HG03060 (cell line): ENCODE measurements at regions not wholly inside any gene's neighbourhood (a gene's known extent, or its start where the extent isn't known, plus 50 kb on each side); places are given as distances from the start of the nearest gene placed in this dataset.
"Not testable (repeated sequence)": the region's sequence is repeated elsewhere in the genome, so short reads cannot be mapped to it uniquely, and the experiment has no call there.

Source experiments
- ATAC-seq: cut with Tn5 transposase; IDR thresholded peaks from one replicate; pipeline ENCODE4 v1.9.1; 2021; ENCODE audit warnings: low read depth, moderate number of reproducible peaks; ENCODE audit not compliant: unreplicated experiment

DNA sequence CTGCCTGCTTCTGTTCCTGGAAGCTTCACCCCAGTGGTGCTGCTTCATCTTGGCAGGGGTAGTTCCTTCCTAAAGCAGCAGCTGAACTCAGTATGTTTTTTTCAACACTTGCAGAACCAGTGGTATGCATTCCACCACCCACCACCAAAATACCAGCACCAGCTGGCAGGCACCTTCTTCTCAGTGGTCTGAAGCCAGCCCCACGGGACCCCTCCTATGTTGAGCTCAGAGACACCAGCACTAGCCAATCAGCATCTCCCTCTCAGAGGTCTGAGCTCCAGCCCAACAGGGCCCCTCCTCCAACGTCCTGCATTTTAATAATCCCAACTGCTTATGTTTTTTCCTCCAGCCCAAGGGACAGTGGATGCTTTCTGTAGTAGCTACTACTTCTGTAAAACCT is 299.6 kb upstream of the CCL2 start:
- ATAC-seq: no peak

DNA sequence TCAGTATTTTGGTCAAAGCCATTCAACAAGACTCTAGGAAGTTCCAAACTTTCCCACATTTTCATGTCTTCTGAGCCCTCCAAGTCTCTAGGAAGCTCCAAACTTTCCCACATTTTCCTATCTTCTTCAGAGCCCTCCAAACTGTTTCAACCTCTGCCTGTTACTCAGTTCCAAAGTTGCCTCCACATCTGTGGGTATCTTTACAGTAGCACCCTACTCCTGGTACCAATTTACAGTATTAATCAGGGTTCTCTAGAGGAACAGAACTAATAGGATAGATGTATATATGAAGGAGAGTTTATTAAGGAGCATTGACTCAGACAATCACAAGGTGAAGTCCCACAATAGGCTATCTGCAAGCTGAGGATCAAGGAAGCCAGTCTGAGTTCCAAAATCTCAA is 296.0 kb upstream of the CCL2 start:
- ATAC-seq: not testable (repeated sequence)

DNA sequence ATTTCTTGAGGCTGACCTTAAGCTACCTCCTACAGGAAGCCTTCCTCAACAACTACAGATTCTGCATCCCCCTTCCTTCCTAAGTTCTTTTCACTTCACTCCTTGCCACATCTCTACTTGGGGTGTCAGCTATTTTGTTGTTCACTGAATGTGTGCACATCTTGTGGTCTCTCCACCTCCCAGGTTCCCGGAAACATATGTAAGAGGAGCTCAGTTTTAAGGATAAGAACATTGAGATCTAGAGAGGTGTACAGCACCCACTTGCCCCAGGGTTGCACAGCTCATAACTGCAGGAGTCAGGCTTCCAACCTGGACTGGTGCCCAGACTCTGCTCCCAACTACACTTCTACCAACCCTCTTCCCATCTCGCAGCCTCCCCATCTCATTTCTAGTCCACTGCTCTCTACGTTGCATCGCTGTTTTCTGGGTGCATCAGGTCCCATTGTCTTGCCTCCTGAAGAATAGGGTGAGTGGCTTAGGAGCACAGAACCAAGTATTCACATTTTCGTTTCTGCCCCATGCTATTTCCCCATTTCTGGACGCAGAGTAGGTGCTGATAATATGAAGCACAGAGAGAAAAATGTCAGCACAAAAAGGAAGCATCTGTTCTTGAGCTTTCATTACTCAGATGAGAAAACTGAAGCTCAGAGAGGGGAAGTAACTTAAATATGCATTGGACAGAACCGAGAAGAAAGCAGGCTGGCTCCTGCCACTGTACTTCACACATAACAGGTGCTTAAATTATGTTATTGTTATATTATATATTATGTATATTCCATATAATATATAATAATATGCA is 292.0 kb upstream of the CCL2 start:
- no peak for ATAC-seq

DNA sequence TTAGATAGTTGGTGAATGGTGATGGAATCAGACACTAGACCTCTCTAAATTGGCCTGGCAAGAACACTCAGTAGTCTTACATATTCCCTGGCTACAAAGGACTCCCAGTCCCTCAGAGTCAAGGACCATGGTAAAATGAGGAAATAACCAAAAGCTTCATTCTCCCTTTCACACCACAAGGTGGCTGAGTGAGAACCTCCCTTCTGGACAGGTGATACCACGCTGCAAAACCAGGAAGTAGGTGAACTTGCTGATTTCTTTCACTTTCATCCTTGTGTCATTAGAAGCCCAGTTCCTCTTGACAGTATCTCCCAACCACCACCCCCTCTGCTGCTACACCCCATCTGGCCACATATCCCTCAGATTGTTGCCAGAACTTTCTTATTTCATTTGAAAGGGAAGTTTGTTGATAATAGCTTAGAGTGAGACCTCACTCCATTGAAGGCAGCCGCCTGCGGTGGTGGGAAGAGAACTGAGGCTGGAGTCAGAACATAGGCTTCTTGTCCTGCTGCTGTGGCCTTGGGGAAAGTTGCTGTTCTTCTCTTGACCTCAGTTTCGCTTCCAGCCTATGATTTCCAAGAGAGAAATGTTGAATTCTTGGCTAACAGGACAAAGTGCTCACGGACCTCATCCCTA is 290.6 kb upstream of the CCL2 start:
- ATAC-seq: peak; percentile 63

DNA sequence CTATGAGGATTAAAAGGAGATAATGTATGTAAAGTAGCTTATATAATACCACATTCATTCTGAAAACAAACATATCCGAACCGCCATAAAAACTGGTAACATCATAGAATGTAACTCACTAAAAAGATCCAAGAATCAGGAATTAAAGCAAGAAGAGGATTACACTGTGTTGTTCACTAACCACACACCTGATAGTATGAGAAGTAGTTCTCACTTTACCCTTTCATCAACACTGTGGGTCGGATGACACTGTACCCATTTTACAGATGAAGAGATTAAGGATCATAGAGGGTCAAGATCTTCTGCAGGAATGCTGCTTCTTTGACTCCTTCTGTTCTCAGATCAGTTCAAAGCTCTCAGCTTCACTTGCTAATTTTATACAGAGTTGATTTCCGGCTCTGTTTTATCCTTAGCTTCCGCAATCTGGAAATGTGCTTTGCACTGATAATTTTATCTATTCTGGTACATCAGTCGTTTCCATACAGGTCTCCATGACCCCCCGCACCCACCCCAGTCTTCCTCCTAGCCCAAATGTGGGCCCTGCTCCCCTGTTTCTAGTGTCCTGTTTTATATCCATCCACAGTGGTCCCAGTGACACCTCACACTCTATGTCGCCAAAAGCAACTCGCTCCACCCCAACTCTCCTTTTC is 288.6 kb upstream of the CCL2 start:
- ATAC-seq: no peak

DNA sequence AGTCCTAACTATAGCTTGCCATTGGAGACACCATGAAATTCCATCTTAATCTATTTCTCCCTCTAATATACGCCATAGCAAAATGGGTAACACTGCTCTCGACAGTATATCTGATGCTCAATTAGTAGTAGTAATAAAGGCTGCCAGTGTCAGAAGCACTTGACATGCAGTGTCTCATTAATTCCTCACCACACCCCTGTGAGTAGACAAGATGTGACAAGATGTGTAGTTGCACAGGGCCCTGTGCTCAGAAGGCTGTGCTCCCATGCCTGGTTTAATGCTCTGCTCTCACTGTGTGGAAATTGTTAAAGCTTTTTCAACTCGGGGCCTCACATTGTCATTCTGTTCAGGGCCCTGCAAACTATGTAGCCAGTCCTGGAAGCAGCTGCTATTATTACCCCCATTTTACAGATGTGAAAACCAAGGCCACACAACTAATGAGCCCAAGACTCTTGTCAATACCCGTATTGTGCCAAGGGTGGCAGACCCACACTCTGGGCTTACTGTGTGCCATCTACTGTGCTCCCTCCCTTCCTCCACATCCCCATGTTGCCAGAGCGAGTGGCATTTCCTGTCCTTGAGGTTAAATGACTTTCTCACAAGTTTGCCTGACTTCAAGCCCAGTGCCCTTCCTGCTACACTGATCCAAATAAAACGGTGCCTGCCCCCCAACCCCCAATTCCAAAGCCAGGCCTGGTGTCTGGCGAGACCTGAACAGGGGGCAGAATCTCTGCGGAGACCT is 287.3 kb upstream of the CCL2 start:
- ATAC-seq: no peak

GRCh38 chr17:33968350-33969044 is 286.6 kb upstream of the CCL2 start:
- ATAC-seq: peak; percentile 56

DNA sequence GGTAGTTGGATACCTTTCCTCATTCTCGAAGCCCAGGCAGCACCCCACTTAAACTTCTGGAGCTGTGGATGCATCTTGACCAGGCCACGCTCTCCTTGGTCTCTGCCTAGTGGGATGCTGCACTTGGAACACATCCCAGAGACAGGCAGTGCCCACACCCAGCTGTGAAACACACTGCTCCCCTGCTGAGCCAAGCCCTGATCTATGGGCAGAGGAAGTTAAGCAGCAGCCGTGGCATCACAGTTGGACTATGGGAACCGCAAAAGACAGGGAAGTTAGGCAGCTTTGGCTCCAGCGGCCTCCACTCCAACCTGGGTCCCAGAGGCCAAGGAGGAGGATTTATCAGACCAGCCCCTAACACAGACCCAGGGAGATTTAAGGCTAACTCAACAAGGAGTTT is 284.8 kb upstream of the CCL2 start:
- no peak for ATAC-seq

DNA sequence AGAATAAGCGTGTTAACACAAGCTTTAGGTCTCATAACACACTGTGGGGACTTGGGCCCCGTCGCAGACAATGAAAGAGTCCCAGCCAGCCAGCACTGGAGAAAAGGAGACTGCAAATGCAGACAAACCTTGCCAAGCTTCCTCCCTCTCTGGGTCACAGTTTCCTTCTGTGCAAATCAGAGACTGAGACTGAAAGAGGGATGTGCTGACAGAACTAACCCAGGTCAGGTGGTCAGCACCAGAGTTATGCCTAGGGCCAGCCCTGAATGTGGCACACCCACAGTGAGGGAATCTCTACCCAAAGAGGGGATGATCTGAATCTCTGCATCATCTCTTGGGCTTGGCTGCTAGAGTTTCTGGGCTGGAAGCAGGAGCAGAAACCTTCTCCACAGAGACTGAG is 282.3 kb upstream of the CCL2 start:
- ATAC-seq: no peak

- ATAC-seq: no peak
These were observed 281.6 kb upstream of the CCL2 start for GRCh38 chr17:33973491-33973890.

- no peak for ATAC-seq
These were observed 280.8 kb upstream of the CCL2 start for GRCh38 chr17:33974276-33974675.

GRCh38 chr17:33976831-33977230 is 278.3 kb upstream of the CCL2 start:
- no peak for ATAC-seq

GRCh38 chr17:33977729-33978514 is 277.2 kb upstream of the CCL2 start:
- no peak for ATAC-seq

GRCh38 chr17:33978889-33979288 is 276.2 kb upstream of the CCL2 start:
- ATAC-seq: no peak

DNA sequence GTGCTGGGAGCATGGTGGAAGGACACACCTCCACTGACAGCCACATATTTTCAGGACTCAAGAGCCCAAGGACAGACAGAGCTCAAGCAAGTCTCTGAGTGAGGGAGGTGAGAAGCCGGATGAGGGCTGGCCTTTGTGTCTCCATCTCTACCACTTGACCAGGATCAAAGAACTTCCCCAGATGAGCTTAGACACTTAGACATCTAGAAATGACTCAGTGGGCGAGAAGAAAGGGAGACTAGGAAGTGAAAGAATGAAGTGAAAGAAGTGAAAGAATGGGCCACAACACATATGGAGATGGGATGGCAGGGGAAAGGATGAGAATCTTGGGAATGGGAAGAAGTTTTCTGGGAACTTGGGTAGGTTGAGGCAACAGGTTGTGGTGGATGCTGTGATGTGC is 274.9 kb upstream of the CCL2 start:
- no peak for ATAC-seq

- no peak for ATAC-seq
These were observed 273.1 kb upstream of the CCL2 start for GRCh38 chr17:33981711-33982601.

DNA sequence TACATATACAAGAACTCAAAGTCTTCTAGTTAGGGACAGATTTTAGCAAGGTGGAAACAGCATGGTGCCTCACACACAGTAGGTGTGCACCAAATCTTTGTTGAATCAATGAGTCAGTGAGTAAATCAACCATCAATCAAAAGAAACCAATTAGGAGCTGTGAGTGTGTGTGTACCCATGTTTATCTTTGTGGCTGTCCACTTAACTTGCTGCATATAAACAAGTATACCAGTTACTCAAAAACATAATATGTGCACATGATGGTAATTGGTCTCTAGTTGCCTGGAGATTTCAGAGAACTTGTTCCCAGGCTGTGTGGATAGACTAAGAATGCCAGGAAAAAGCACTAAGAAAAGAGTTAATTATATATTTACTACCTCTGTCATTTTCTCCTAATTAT is 272.2 kb upstream of the CCL2 start:
- ATAC-seq: no peak

GRCh38 chr17:33983824-33984574 is 271.1 kb upstream of the CCL2 start:
- ATAC-seq: no peak
